B cell (primary cell): ENCODE measurements at regions not wholly inside any gene's neighbourhood (a gene's known extent, or its start where the extent isn't known, plus 50 kb on each side); places are given as distances from the start of the nearest gene placed in this dataset.

Source experiments
- ATAC-seq: fragments of 200-7000 bp; cut with Tn5 transposase; one replicate; pipeline ENCODE4 v1.10.0; 2021; ENCODE audit warnings: low read depth, mild to moderate bottlenecking, moderate number of reproducible peaks, moderate library complexity
- CTCF ChIA-PET: fragments of 350-600 bp; sonication (Branson Sonifier 250); formaldehyde crosslinking; loops from one replicate; lab custom pipeline; 2021; ENCODE audit warnings: antibody characterized with exemption, inconsistent platforms; lab: Charles Lee
- POLR2A ChIA-PET: fragments of 350-600 bp; sonication (Branson Sonifier 250); formaldehyde crosslinking; loops from one replicate; lab custom pipeline; 2021; ENCODE audit warnings: antibody characterized with exemption; lab: Charles Lee
- DNase-seq: peaks from one replicate; pipeline ENCODE4 v3.0.0; 2013
- H2AFZ ChIP-seq: 2 replicates; pipeline ENCODE4 v1.6.1; 2012; ENCODE audit warnings: mild to moderate bottlenecking, low read depth, low read length; ENCODE audit not compliant: insufficient read depth, poor library complexity, severe bottlenecking
- H3K27ac ChIP-seq, 2 donors: 1 replicate in 1 of 2; 2 replicates in 1 of 2; pipeline ENCODE4 v1.5.1; 2012 to 2013; ENCODE audit warnings: low read length in 2 of 2, mild to moderate bottlenecking in 2 of 2, moderate library complexity in 1 of 2
- H3K27me3 ChIP-seq, 4 experiments: fragments of 200-600 bp in 1 of 4; sonication (generic) in 1 of 4; replicated peaks in 1 of 4; 1 replicate in 2 of 4; 2 replicates in 2 of 4; pipeline versions ENCODE4 v1.6.1 to v1.7.0; 2013 to 2016; ENCODE audit warnings: low read length in 3 of 4, mild to moderate bottlenecking in 2 of 4, mixed read lengths in 1 of 4, moderate library complexity in 1 of 4; ENCODE audit not compliant: insufficient read depth in 4 of 4, control insufficient read depth in 3 of 4; ENCODE audit errors: control extremely low read depth in 1 of 4
- H3K36me3 ChIP-seq, 2 experiments: replicated peaks in 1 of 2; 1 replicate in 1 of 2; 2 replicates in 1 of 2; pipeline versions ENCODE4 v1.6.1 to v1.7.1; 2013; ENCODE audit warnings: low read length in 1 of 2; ENCODE audit not compliant: insufficient read depth in 2 of 2, control insufficient read depth in 1 of 2; ENCODE audit errors: control extremely low read depth in 1 of 2, extremely low read depth in 1 of 2
- H3K4me1 ChIP-seq, 2 donors: fragments of 200-600 bp in 1 of 2; sonication (generic) in 1 of 2; 1 replicate in 1 of 2; 2 replicates in 1 of 2; pipeline versions ENCODE4 v1.5.1 to v1.6.1; 2013 to 2017; ENCODE audit warnings: low read length in 2 of 2; ENCODE audit not compliant: control insufficient read depth in 2 of 2, insufficient read depth in 2 of 2
- H3K4me2 ChIP-seq: replicated peaks from 2 replicates; pipeline ENCODE3; 2012; ENCODE audit warnings: mild to moderate bottlenecking, low read depth, low read length; ENCODE audit not compliant: poor library complexity, severe bottlenecking
- H3K4me3 ChIP-seq, 5 experiments: fragments of 200-600 bp in 1 of 5; sonication (generic) in 1 of 5; 1 replicate in 3 of 5; 2 replicates in 2 of 5; pipeline versions ENCODE4 v1.5.1 to v1.7.0; 2011 to 2016; ENCODE audit warnings: low read length in 4 of 5, mild to moderate bottlenecking in 4 of 5, low read depth in 2 of 5, control low read depth in 1 of 5, moderate library complexity in 1 of 5; ENCODE audit not compliant: insufficient read depth in 1 of 5; ENCODE audit errors: control extremely low read depth in 1 of 5, extremely low read depth in 1 of 5
- H3K79me2 ChIP-seq: fragments of 200-600 bp; sonication (generic); one replicate; pipeline ENCODE4 v1.6.0; 2016; ENCODE audit warnings: low read length; ENCODE audit not compliant: control insufficient read depth, insufficient read depth
- H3K9ac ChIP-seq: fragments of 200-600 bp; sonication (generic); 2 replicates; pipeline ENCODE4 v1.6.1; 2017; ENCODE audit warnings: mild to moderate bottlenecking, low read length, moderate library complexity
- H3K9me3 ChIP-seq, 3 donors: one replicate each; pipeline versions ENCODE4 v1.6.1 to v1.7.1; 2013; ENCODE audit warnings: low read length in 2 of 3; ENCODE audit not compliant: control insufficient read depth in 2 of 3, insufficient read depth in 1 of 3; ENCODE audit errors: control extremely low read depth in 1 of 3
- H4K20me1 ChIP-seq: 2 replicates; pipeline ENCODE4 v1.6.0; 2012; ENCODE audit warnings: mild to moderate bottlenecking, low read length; ENCODE audit not compliant: insufficient read depth, control insufficient read depth, poor library complexity, severe bottlenecking
- H3K27ac Mint-ChIP-seq: one replicate; pipeline ENCODE4 v1.8.0; 2021; ENCODE audit warnings: mixed read lengths
- H3K27me3 Mint-ChIP-seq: one replicate; pipeline ENCODE4 v1.8.0; 2021; ENCODE audit warnings: mixed read lengths
- H3K4me1 Mint-ChIP-seq: one replicate; pipeline ENCODE4 v1.8.0; 2021; ENCODE audit warnings: mixed read lengths
- H3K4me3 Mint-ChIP-seq: one replicate; pipeline ENCODE4 v1.8.0; 2021; ENCODE audit warnings: mixed read lengths
- H3K9me3 Mint-ChIP-seq: one replicate; pipeline ENCODE4 v1.8.0; 2022; ENCODE audit warnings: mixed read lengths; ENCODE audit not compliant: insufficient read depth
- CTCF ChIP-seq: fragments of 200-600 bp; IDR thresholded peaks from one replicate; pipeline ENCODE4 v1.8.0; 2022; ENCODE audit warnings: antibody characterized with exemption, mild to moderate bottlenecking
- EZH2 ChIP-seq: IDR thresholded peaks from 2 replicates; pipeline ENCODE4 v1.6.1; 2012; ENCODE audit warnings: borderline replicate concordance, low read depth, mild to moderate bottlenecking, moderate library complexity, low read length; ENCODE audit not compliant: insufficient read depth, poor library complexity, severe bottlenecking
- WGBS: methylation state at CpG from one replicate; pipeline ENCODE4 v1.1.5; 2013; ENCODE audit warnings: missing lambda C conversion rate; ENCODE audit not compliant: insufficient coverage; 5-methylcytosine and 5-hydroxymethylcytosine counted together
- intact Hi-C: fragments of 100-400 bp; cut with micrococcal nuclease; formaldehyde crosslinking; loops from one replicate; pipeline ENCODE4 v1.10.0; 2022

- no peak overlapping the region for H3K9ac ChIP-seq
- TF ChIP-seq EZH2, result no peak
- TF ChIP-seq CTCF, result no peak
- H3K27me3 Mint-ChIP-seq, result no peaks in the 10 kb centered on the region
- no peaks in the 10 kb centered on the region for H3K27me3 ChIP-seq
- no peak overlapping the region for H3K4me3 ChIP-seq
- H3K36me3 ChIP-seq, result no peaks in the 10 kb centered on the region
- peaks cover 4% of the 10 kb centered on the region for H3K9me3 Mint-ChIP-seq
- no peaks in the 10 kb centered on the region for H3K79me2 ChIP-seq
- H3K4me1 Mint-ChIP-seq, result no peaks in the 10 kb centered on the region
- DNase-seq (no peak), ATAC-seq (no peak)
- no peak overlapping the region for H3K4me2 ChIP-seq
- no peaks in the 10 kb centered on the region for H4K20me1 ChIP-seq
- CTCF ChIA-PET, result no interaction called here
- no peak overlapping the region for H3K27ac ChIP-seq
- intact Hi-C loops, result no loop called here
- no peak overlapping the region for H3K4me3 Mint-ChIP-seq
- no peak overlapping the region for H3K27ac Mint-ChIP-seq
- no peaks in the 10 kb centered on the region for H3K9me3 ChIP-seq
- POLR2A ChIA-PET, result no interaction called here
- 100% methylated on average over 1 of the region's 2 CpGs for WGBS
- no peaks in the 10 kb centered on the region for H3K4me1 ChIP-seq
- no peak overlapping the region for H2AFZ ChIP-seq
Measured at GRCh38 chr2:150075831-150076230, 411.6 kb downstream of the RND3 start.

GRCh38 chr2:150066490-150066889 lies 421.0 kb downstream of the RND3 start:
- no peaks in the 10 kb centered on the region for H3K9me3 Mint-ChIP-seq
- no peaks in the 10 kb centered on the region for H3K79me2 ChIP-seq
- no peaks in the 10 kb centered on the region for H3K27me3 ChIP-seq
- no peak overlapping the region for H3K27ac ChIP-seq
- CTCF ChIA-PET, result no interaction called here
- H3K27me3 Mint-ChIP-seq, result no peaks in the 10 kb centered on the region
- POLR2A ChIA-PET, result no interaction called here
- no peak overlapping the region for H3K27ac Mint-ChIP-seq
- no peak overlapping the region for H3K4me3 Mint-ChIP-seq
- no peak overlapping the region for H3K4me3 ChIP-seq
- H4K20me1 ChIP-seq, result no peaks in the 10 kb centered on the region
- no peak overlapping the region for H3K9ac ChIP-seq
- ATAC-seq (no peak), DNase-seq (no peak)
- H3K4me1 ChIP-seq, result no peaks in the 10 kb centered on the region
- no peak overlapping the region for H2AFZ ChIP-seq
- TF ChIP-seq EZH2, result no peak
- no peak for TF ChIP-seq CTCF
- H3K4me1 Mint-ChIP-seq, result no peaks in the 10 kb centered on the region
- H3K36me3 ChIP-seq, result no peaks in the 10 kb centered on the region
- no peaks in the 10 kb centered on the region for H3K9me3 ChIP-seq
- intact Hi-C loops, result no loop called here
- no CpG with 5 or more reads among the region's 1 CpG for WGBS
- no peak overlapping the region for H3K4me2 ChIP-seq
